K562 (cell line): ENCODE measurements at regions not wholly inside any gene's neighbourhood (a gene's known extent, or its start where the extent isn't known, plus 50 kb on each side); places are given as distances from the start of the nearest gene placed in this dataset.

Experiments
- ARID1B ChIP-seq: fragments of 450-650 bp; IDR thresholded peaks from 2 replicates; pipeline ENCODE4 v1.6.1; 2016; ENCODE audit warnings: antibody characterized with exemption, mild to moderate bottlenecking, inconsistent platforms
- CEBPG ChIP-seq, 3 experiments: fragments of 200-800 bp in 1 of 3; sonication (Bioruptor generic) in 1 of 3; sonication (generic) in 1 of 3; formaldehyde crosslinking in 1 of 3; IDR thresholded peaks in 2 of 3; conservative IDR thresholded peaks in 1 of 3; 2 replicates each; pipeline versions ENCODE4 v1.6.1 to v1.8.0; 2016 to 2022; ENCODE audit warnings: missing compliant biosample characterization in 2 of 3, missing genetic modification characterization in 2 of 3, mild to moderate bottlenecking in 1 of 3, missing genetic modification reagents in 1 of 3
- CHD1 ChIP-seq: fragments of 200-600 bp; sonication (generic); IDR thresholded peaks from one replicate; pipeline ENCODE4 v1.6.1; 2012; ENCODE audit warnings: mild to moderate bottlenecking, moderate library complexity, low read length, inconsistent platforms
- FOS ChIP-seq: IDR thresholded peaks from 3 replicates; pipeline ENCODE4 v1.6.1; 2011; ENCODE audit not compliant: insufficient read length; ENCODE audit errors: extremely low read depth
- GTF2A2 ChIP-seq: IDR thresholded peaks from 2 replicates; pipeline ENCODE4 v1.6.1; 2016; ENCODE audit warnings: mild to moderate bottlenecking, missing genetic modification characterization, missing compliant biosample characterization
- GTF2F1 ChIP-seq: IDR thresholded peaks from 2 replicates; pipeline ENCODE4 v1.6.1; 2011; ENCODE audit warnings: low read depth, low read length, improper control_type of control experiment
- HIVEP1 ChIP-seq: fragments of 250-450 bp; sonication (Bioruptor Pico); IDR thresholded peaks from 2 replicates; pipeline ENCODE4 v1.4.0; 2020; ENCODE audit warnings: mild to moderate bottlenecking
- LEF1 ChIP-seq: fragments of 450-650 bp; IDR thresholded peaks from 2 replicates; pipeline ENCODE4 v1.6.1; 2016; ENCODE audit warnings: mild to moderate bottlenecking
- MEIS2 ChIP-seq: fragments of 450-650 bp; IDR thresholded peaks from 2 replicates; pipeline ENCODE4 v1.6.1; 2014; ENCODE audit warnings: mild to moderate bottlenecking; ENCODE audit not compliant: partially characterized antibody
- MTA2 ChIP-seq: fragments of 450-650 bp; IDR thresholded peaks from 2 replicates; pipeline ENCODE4 v1.6.1; 2016; ENCODE audit warnings: low read depth
- NFIC ChIP-seq: fragments of 450-650 bp; IDR thresholded peaks from 2 replicates; pipeline ENCODE4 v1.6.1; 2017; ENCODE audit warnings: mild to moderate bottlenecking, inconsistent platforms
- NR2C1 ChIP-seq, 2 experiments: fragments of 450-650 bp; IDR thresholded peaks; 2 replicates each; pipeline ENCODE4 v1.6.1; 2017; ENCODE audit warnings: mild to moderate bottlenecking in 2 of 2, antibody characterized with exemption in 1 of 2, inconsistent platforms in 1 of 2, missing compliant biosample characterization in 1 of 2, missing genetic modification characterization in 1 of 2
- NR2C2 ChIP-seq, 2 experiments: fragments of 200-800 bp in 1 of 2; sonication (Bioruptor generic) in 1 of 2; sonication (generic) in 1 of 2; formaldehyde crosslinking in 1 of 2; IDR thresholded peaks; 2 replicates each; pipeline versions ENCODE4 v1.6.1 to v1.8.0; 2016 to 2022; ENCODE audit warnings: mild to moderate bottlenecking in 1 of 2, missing compliant biosample characterization in 1 of 2, missing genetic modification characterization in 1 of 2, missing genetic modification reagents in 1 of 2
- PML ChIP-seq: IDR thresholded peaks from 2 replicates; pipeline ENCODE4 v1.6.1; 2012; ENCODE audit warnings: low read length, inconsistent platforms
- POLR2A ChIP-seq: fragments of 450-650 bp; conservative IDR thresholded peaks from 2 replicates; pipeline ENCODE4 v1.6.1; 2016
- SAFB ChIP-seq: fragments of 200-400 bp; formaldehyde crosslinking; IDR thresholded peaks from 2 replicates; pipeline ENCODE4 v1.6.1; 2017; ENCODE audit warnings: low read depth, low read length, borderline replicate concordance
- SMAD1 ChIP-seq: fragments of 150-350 bp; IDR thresholded peaks from 2 replicates; pipeline ENCODE4 v1.6.1; 2014; ENCODE audit warnings: low read length, low read depth; ENCODE audit not compliant: partially characterized antibody
- ZNF124 ChIP-seq: sonication (generic); formaldehyde crosslinking; IDR thresholded peaks from 2 replicates; pipeline ENCODE4 v1.8.1; 2022; ENCODE audit warnings: missing genetic modification reagents
- ZNF766 ChIP-seq: fragments of 200-800 bp; sonication (Bioruptor generic); conservative IDR thresholded peaks from 2 replicates; pipeline ENCODE4 v1.6.1; 2016; ENCODE audit warnings: missing genetic modification characterization, missing compliant biosample characterization
- ZSCAN32 ChIP-seq: fragments of 450-650 bp; formaldehyde crosslinking; IDR thresholded peaks from 2 replicates; pipeline ENCODE4 v1.4.0; 2020; ENCODE audit warnings: mild to moderate bottlenecking, moderate library complexity
- TF ChIP-seq, protein P1 (sequence below): fragments of 250-450 bp; sonication (Bioruptor Pico); IDR thresholded peaks from 2 replicates; pipeline ENCODE4 v1.9.0; 2021; ENCODE audit warnings: mild to moderate bottlenecking, inconsistent platforms
- TF ChIP-seq, protein P2 (sequence below): sonication (generic); formaldehyde crosslinking; IDR thresholded peaks from 2 replicates; pipeline ENCODE4 v1.8.0; 2022; ENCODE audit warnings: mild to moderate bottlenecking, missing genetic modification reagents
- TF ChIP-seq, protein P3 (sequence below): sonication (generic); formaldehyde crosslinking; IDR thresholded peaks from 2 replicates; pipeline ENCODE4 v1.8.0; 2022; ENCODE audit warnings: mild to moderate bottlenecking, missing genetic modification reagents
- TF ChIP-seq, protein P4 (sequence below): fragments of 250-450 bp; sonication (Bioruptor Pico); IDR thresholded peaks from 2 replicates; pipeline ENCODE4 v1.4.0; 2020; ENCODE audit warnings: mild to moderate bottlenecking

DNA sequence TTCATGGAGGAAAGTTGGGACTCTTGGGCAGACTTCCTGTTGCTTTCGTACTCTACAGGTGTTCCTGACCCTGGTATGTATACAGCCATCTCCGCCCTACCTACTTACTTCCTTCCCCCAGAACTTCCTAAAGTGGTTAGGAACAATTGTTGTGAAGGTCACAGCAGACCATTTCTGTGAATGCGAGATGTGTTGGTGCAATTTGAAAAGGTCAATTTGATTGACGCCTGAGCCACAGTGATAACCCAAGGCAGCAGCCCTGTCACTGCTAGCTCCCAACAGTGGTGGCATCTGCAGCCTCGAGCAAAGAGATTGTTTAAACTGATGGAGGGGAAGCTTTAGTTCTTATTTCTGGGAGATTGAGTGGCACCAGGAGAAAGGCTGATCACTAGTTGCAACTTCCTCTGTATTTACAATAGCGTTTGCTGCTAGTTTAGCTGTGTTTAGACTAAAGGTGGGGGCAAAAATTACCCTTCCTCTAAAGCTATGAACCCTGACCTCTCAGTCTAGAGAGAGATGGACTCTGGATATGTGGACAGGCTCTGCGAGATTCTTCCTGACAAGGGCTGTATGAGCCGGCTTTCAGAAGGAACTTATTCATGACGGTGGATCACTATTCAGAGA is 78.3 kb upstream of the MAP4K3 start (continued):
- TF ChIP-seq, protein P1, sequence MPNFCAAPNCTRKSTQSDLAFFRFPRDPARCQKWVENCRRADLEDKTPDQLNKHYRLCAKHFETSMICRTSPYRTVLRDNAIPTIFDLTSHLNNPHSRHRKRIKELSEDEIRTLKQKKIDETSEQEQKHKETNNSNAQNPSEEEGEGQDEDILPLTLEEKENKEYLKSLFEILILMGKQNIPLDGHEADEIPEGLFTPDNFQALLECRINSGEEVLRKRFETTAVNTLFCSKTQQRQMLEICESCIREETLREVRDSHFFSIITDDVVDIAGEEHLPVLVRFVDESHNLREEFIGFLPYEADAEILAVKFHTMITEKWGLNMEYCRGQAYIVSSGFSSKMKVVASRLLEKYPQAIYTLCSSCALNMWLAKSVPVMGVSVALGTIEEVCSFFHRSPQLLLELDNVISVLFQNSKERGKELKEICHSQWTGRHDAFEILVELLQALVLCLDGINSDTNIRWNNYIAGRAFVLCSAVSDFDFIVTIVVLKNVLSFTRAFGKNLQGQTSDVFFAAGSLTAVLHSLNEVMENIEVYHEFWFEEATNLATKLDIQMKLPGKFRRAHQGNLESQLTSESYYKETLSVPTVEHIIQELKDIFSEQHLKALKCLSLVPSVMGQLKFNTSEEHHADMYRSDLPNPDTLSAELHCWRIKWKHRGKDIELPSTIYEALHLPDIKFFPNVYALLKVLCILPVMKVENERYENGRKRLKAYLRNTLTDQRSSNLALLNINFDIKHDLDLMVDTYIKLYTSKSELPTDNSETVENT (CRISPR knock-in tag): no peak
- TF ChIP-seq POLR2A (no peak), LEF1 (no peak), HIVEP1 (CRISPR knock-in tag) (no peak), CHD1 (no peak), NR2C1 (IDR thresholded peaks at IDR 0.05) (peak; percentile 53), NR2C1 (tag; IDR thresholded peaks at IDR 0.05) (peak; percentile 55), NR2C2 (CRISPR knock-in tag; IDR thresholded peaks at IDR 0.05) (no peak), NR2C2 (tag; IDR thresholded peaks at IDR 0.05) (peak; percentile 65), ARID1B (peak; percentile 89), CEBPG (CRISPR knock-in tag; IDR thresholded peaks at IDR 0.05) (no peak), CEBPG (tag; conservative IDR thresholded peaks at IDR 0.05 in 1 of 2, IDR thresholded peaks at IDR 0.05 in 1 of 2) (no peak), NFIC (peak; percentile 58; the same call in 1 of the 2 replicates), ZNF766 (CRISPR knock-in tag) (0 out of 2 replicates have a peak, but pooled peaks have one; percentile 30), GTF2F1 (no peak), ZSCAN32 (CRISPR knock-in tag) (no peak), GTF2A2 (tag) (no peak), SMAD1 (no peak), MEIS2 (peak; percentile 76), PML (peak; percentile 64; the same call in 1 of the 2 replicates), MTA2 (peak; percentile 65), ZNF124 (CRISPR knock-in tag) (no peak), SAFB (no peak), FOS (no peak)
- TF ChIP-seq, protein P2, sequence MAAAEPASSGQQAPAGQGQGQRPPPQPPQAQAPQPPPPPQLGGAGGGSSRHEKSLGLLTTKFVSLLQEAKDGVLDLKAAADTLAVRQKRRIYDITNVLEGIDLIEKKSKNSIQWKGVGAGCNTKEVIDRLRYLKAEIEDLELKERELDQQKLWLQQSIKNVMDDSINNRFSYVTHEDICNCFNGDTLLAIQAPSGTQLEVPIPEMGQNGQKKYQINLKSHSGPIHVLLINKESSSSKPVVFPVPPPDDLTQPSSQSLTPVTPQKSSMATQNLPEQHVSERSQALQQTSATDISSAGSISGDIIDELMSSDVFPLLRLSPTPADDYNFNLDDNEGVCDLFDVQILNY (CRISPR knock-in tag): no peak
- TF ChIP-seq, protein P3, sequence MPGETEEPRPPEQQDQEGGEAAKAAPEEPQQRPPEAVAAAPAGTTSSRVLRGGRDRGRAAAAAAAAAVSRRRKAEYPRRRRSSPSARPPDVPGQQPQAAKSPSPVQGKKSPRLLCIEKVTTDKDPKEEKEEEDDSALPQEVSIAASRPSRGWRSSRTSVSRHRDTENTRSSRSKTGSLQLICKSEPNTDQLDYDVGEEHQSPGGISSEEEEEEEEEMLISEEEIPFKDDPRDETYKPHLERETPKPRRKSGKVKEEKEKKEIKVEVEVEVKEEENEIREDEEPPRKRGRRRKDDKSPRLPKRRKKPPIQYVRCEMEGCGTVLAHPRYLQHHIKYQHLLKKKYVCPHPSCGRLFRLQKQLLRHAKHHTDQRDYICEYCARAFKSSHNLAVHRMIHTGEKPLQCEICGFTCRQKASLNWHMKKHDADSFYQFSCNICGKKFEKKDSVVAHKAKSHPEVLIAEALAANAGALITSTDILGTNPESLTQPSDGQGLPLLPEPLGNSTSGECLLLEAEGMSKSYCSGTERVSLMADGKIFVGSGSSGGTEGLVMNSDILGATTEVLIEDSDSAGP: no peak
- TF ChIP-seq, protein P4, sequence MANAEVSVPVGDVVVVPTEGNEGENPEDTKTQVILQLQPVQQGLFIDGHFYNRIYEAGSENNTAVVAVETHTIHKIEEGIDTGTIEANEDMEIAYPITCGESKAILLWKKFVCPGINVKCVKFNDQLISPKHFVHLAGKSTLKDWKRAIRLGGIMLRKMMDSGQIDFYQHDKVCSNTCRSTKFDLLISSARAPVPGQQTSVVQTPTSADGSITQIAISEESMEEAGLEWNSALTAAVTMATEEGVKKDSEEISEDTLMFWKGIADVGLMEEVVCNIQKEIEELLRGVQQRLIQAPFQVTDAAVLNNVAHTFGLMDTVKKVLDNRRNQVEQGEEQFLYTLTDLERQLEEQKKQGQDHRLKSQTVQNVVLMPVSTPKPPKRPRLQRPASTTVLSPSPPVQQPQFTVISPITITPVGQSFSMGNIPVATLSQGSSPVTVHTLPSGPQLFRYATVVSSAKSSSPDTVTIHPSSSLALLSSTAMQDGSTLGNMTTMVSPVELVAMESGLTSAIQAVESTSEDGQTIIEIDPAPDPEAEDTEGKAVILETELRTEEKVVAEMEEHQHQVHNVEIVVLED: no peak
